ENCODE measurements at regions not wholly inside any gene's neighbourhood (a gene's known extent, or its start where the extent isn't known, plus 50 kb on each side); places are given as distances from the start of the nearest gene placed in this dataset.

DNA sequence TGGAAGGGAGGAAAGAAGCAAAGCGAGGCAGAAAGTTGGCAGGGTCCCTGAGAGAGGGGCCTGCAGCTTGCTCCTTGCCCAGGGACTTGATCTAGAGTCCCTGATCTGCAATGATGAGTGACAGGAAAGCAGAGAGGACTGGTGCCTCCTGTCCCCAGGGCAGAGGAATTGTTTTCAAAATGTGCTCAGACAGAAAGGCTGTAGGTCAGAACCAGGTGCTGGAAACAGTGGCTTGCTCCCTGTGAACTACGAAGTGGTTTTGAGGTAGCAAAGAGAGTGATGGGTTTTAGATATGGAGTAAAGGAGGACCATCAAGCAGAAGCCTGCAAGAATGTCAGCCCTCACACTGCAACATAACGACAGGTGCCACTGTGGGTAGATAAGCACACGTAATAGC lies 164.9 kb upstream of the SERTAD2 start:
- H3K4me1 Mint-ChIP-seq, result peaks cover 12 to 41% (median 31%) of the 10 kb centered on the region in 7 donors
- Histone ChIP-seq H3K27ac (ENCODE audit: low read depth, low read length) (no peak overlapping the region), H3K27me3 (ENCODE audit: control insufficient read depth in 2 of 2, insufficient read depth in 2 of 2, low read length in 2 of 2) (no peaks in the 10 kb centered on the region), H3K4me3 (ENCODE audit: low read length) (no peak overlapping the region), H3K36me3 (ENCODE audit: control insufficient read depth in 2 of 3, insufficient read depth in 3 of 3, low read length in 3 of 3) (no peaks in the 10 kb centered on the region), H3K9me3 (ENCODE audit: control insufficient read depth in 2 of 3, low read length in 3 of 3) (no peaks in the 10 kb centered on the region), H3K4me1 (ENCODE audit: control insufficient read depth in 2 of 2, insufficient read depth in 2 of 2, low read length in 2 of 2) (peaks cover 19 to 25% of the 10 kb centered on the region in 2 donors)
- H3K4me3 Mint-ChIP-seq, result peak overlapping the region in 8 of 10 donors; percentile 16 to 82 (median 62)
- H3K27me3 Mint-ChIP-seq, result no peaks in the 10 kb centered on the region
- ATAC-seq (no peak), DNase-seq (no peak)
- peaks cover 0 to 6% (median 0%) of the 10 kb centered on the region in 5 donors for H3K36me3 Mint-ChIP-seq
- ChIA-PET CTCF (interaction anchor here (0.9 kb wide), 2 partner anchors 48 to 154 kb away, joined by 3 read pairs; no protein-coding TSS in a partner anchor), POLR2A (interaction anchor here (0.6 to 4.2 kb wide), 7 partner anchors 8 to 169 kb away, joined by 3 to 41 read pairs (median 4); partner anchors contain the start of gene SERTAD2)
- no peaks in the 10 kb centered on the region for H3K9me3 Mint-ChIP-seq
- H3K27ac Mint-ChIP-seq, result peak overlapping the region; percentile 19 to 96 (median 92)
- intact Hi-C loops (cut with micrococcal nuclease), result loop anchor here (1.0 to 2.0 kb wide), 3 partner anchors 14 to 68 kb away; no protein-coding TSS in a partner anchor

DNA sequence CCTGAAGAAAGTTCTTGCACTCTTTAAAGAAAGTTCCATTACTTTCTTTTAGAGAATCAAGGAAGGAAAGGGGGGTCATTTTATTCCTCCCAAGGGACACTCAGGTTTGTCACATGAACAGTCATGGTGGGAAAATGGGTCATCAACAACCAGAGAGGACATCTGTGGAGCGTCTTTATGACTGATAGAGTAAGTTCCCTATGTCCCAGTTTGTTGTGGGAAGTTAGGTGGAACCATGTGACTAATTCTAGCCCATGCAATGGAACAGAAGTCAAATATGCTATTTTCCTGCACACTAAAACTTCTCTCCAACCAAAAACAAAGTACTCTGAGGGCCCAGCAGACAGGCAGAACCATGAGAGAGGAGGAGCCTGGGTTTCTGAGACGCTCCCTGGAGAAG lies 165.6 kb upstream of the SERTAD2 start:
- peak overlapping the region; percentile 59 for H3K27ac ChIP-seq (ENCODE audit: low read depth, low read length)
- no peaks in the 10 kb centered on the region for H3K27me3 ChIP-seq (ENCODE audit: control insufficient read depth in 2 of 2, insufficient read depth in 2 of 2, low read length in 2 of 2)
- peak overlapping the region; percentile 19 for H3K4me3 ChIP-seq (ENCODE audit: low read length)
- no peaks in the 10 kb centered on the region for H3K36me3 ChIP-seq (ENCODE audit: control insufficient read depth in 2 of 3, insufficient read depth in 3 of 3, low read length in 3 of 3)
- Mint-ChIP-seq H3K36me3 (peaks cover 0 to 6% (median 0%) of the 10 kb centered on the region in 5 donors), H3K4me3 (peak overlapping the region; percentile 46 to 88 (median 74)), H3K27me3 (no peaks in the 10 kb centered on the region), H3K9me3 (no peaks in the 10 kb centered on the region), H3K27ac (peak overlapping the region; percentile 87 to 97 (median 95)), H3K4me1 (peaks cover 12 to 41% (median 31%) of the 10 kb centered on the region in 7 donors)
- intact Hi-C loops (cut with micrococcal nuclease), result loop anchor here (1.0 to 2.0 kb wide), 3 partner anchors 13 to 69 kb away; no protein-coding TSS in a partner anchor
- DNase-seq (no peak), ATAC-seq (no peak)
- POLR2A ChIA-PET, result interaction anchor here (0.9 to 4.2 kb wide), 11 partner anchors 8 to 173 kb away, joined by 3 to 41 read pairs (median 4); partner anchors contain the start of gene SERTAD2
- no peaks in the 10 kb centered on the region for H3K9me3 ChIP-seq (ENCODE audit: control insufficient read depth in 2 of 3, low read length in 3 of 3)
- CTCF ChIA-PET, result interaction anchor here (0.6 to 2.5 kb wide), 5 partner anchors 11 to 166 kb away, joined by 3 to 10 read pairs (median 3); partner anchors contain the start of gene SERTAD2
- H3K4me1 ChIP-seq (ENCODE audit: control insufficient read depth in 2 of 2, insufficient read depth in 2 of 2, low read length in 2 of 2), result peaks cover 19 to 25% of the 10 kb centered on the region in 2 donors

DNA sequence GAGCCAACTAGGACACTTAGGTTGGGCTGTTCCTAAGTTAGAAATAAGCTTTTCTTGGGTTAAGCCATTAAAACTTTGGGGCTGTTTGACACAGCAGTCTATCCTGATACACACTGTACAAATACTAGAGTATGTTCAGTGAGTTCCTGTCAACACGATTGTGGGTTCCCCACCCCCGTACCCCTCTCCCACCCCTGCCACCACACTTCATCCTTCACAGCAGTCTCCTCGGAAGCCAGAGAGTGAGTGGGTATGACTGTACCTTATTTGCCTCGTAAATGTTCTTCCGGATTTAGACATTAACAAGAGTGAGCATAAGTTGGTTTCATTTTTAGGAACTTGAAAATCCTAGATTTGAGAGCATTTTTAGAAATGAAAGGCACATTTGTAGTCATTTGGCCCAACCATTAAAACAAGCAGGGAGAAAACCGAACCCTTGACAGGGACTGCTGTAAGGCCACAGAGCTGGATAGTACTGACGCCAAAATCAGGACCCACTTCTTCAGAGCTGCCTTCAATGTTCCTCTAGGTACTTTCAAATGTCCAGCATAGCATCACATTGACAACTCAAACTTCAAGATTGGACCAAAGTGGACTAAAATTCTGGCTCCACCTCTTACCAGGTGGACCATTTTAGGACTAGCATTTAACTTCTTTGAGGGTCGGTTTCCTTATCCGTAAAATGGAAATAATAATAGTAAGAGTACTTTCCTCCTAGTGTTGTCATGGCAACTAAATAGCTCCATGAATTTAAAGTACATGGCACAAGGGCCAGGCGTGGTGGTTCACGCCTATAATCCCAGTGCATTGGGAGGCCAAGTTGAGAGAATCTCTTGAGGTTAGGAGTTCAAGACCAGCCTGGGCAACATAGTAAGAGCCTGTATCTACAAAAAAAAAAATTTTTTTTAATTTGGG lies 166.3 kb upstream of the SERTAD2 start:
- peak overlapping the region; percentile 59 for H3K27ac ChIP-seq (ENCODE audit: low read depth, low read length)
- peak overlapping the region; percentile 87 to 97 (median 95) for H3K27ac Mint-ChIP-seq
- H3K4me3 ChIP-seq (ENCODE audit: low read length), result peak overlapping the region; percentile 19
- H3K27me3 Mint-ChIP-seq, result no peaks in the 10 kb centered on the region
- H3K4me1 ChIP-seq (ENCODE audit: control insufficient read depth in 2 of 2, insufficient read depth in 2 of 2, low read length in 2 of 2), result peaks cover 19 to 25% of the 10 kb centered on the region in 2 donors
- DNase-seq, result peak in 8 of 9 donors; percentile 36 to 81 (median 66)
- H3K9me3 ChIP-seq (ENCODE audit: control insufficient read depth in 2 of 3, low read length in 3 of 3), result no peaks in the 10 kb centered on the region
- H3K36me3 ChIP-seq (ENCODE audit: control insufficient read depth in 2 of 3, insufficient read depth in 3 of 3, low read length in 3 of 3), result no peaks in the 10 kb centered on the region
- POLR2A ChIA-PET, result interaction anchor here (0.6 to 4.2 kb wide), 18 partner anchors 8 to 296 kb away, joined by 3 to 41 read pairs (median 3); partner anchors contain the start of gene SERTAD2
- intact Hi-C loops (cut with micrococcal nuclease), result loop anchor here (1.0 to 2.0 kb wide), 4 partner anchors 12 to 69 kb away; no protein-coding TSS in a partner anchor
- peak overlapping the region; percentile 46 to 88 (median 77) for H3K4me3 Mint-ChIP-seq
- CTCF ChIA-PET, result interaction anchor here (0.6 to 2.8 kb wide), 11 partner anchors 11 to 169 kb away, joined by 3 to 12 read pairs (median 3); partner anchors contain the start of gene SERTAD2
- no peaks in the 10 kb centered on the region for H3K9me3 Mint-ChIP-seq
- H3K36me3 Mint-ChIP-seq, result peaks cover 0 to 6% (median 0%) of the 10 kb centered on the region in 5 donors
- ATAC-seq, result peak; percentile 95
- H3K27me3 ChIP-seq (ENCODE audit: control insufficient read depth in 2 of 2, insufficient read depth in 2 of 2, low read length in 2 of 2), result no peaks in the 10 kb centered on the region
- H3K4me1 Mint-ChIP-seq, result peaks cover 12 to 41% (median 31%) of the 10 kb centered on the region in 7 donors

DNA sequence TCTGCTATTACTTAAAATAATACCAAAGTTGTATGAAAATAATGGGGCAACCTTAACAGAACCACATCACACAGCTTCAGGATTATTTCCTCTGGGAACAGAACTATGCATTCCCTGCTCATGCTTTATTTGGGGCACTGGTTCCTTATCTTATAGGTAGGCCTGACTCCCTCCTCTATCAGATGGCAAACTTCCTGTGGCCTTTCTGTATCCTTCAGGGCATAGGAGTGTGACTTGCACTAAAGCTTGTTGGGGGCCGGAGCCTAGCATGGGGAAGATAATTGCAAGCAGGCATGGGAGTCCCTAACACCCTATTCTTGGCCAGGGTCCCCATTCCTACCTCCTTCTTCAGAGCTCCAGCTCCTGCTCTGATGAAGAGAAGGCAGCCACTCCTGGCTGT lies 167.2 kb upstream of the SERTAD2 start:
- ATAC-seq (no peak), DNase-seq (no peak)
- peaks cover 12 to 41% (median 30%) of the 10 kb centered on the region in 7 donors for H3K4me1 Mint-ChIP-seq
- H3K4me3 ChIP-seq (ENCODE audit: low read length), result no peak overlapping the region
- no peaks in the 10 kb centered on the region for H3K27me3 ChIP-seq (ENCODE audit: control insufficient read depth in 2 of 2, insufficient read depth in 2 of 2, low read length in 2 of 2)
- no peaks in the 10 kb centered on the region for H3K27me3 Mint-ChIP-seq
- peaks cover 19 to 25% of the 10 kb centered on the region in 2 donors for H3K4me1 ChIP-seq (ENCODE audit: control insufficient read depth in 2 of 2, insufficient read depth in 2 of 2, low read length in 2 of 2)
- CTCF ChIA-PET, result interaction anchor here (0.8 to 2.8 kb wide), 7 partner anchors 10 to 167 kb away, joined by 3 to 12 read pairs (median 4); partner anchors contain the start of gene SERTAD2
- peak overlapping the region in 7 of 9 donors; percentile 15 to 95 (median 60) for H3K27ac Mint-ChIP-seq
- H3K36me3 Mint-ChIP-seq, result peaks cover 0 to 6% (median 0%) of the 10 kb centered on the region in 5 donors
- no peaks in the 10 kb centered on the region for H3K9me3 ChIP-seq (ENCODE audit: control insufficient read depth in 2 of 3, low read length in 3 of 3)
- H3K27ac ChIP-seq (ENCODE audit: low read depth, low read length), result no peak overlapping the region
- POLR2A ChIA-PET, result interaction anchor here (0.6 to 4.2 kb wide), 8 partner anchors 8 to 215 kb away, joined by 3 to 41 read pairs (median 4); partner anchors contain the start of gene SERTAD2
- no peaks in the 10 kb centered on the region for H3K9me3 Mint-ChIP-seq
- H3K36me3 ChIP-seq (ENCODE audit: control insufficient read depth in 2 of 3, insufficient read depth in 3 of 3, low read length in 3 of 3), result no peaks in the 10 kb centered on the region
- intact Hi-C loops (cut with micrococcal nuclease), result loop anchor here (1.0 kb wide), 1 partner anchor 54 kb away; no protein-coding TSS in a partner anchor
- no peak overlapping the region for H3K4me3 Mint-ChIP-seq

DNA sequence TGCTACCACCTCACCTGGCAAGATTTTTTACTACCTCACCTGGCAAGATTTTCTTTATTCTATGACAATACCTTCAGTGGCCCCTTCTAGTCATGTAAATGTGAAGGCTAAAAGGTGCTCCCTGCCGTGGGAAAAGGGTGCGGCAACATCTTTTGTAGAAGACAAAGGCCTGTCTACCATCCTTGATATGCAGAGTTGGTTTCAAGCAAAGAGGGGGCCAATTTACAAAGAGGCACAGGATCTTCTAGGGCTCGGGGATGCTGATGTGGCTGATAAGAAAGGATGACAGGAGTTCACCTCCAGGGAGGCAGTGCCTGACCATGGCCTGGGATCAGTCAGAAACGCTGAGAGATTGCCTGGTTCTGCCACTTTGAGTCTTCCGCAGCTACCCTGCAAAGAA lies 165.4 kb upstream of the SLC1A4 start:
- intact Hi-C loops (cut with micrococcal nuclease), result no loop called here
- Histone ChIP-seq H3K27me3 (ENCODE audit: control insufficient read depth in 2 of 2, insufficient read depth in 2 of 2, low read length in 2 of 2) (no peaks in the 10 kb centered on the region), H3K4me3 (ENCODE audit: low read length) (no peak overlapping the region), H3K27ac (ENCODE audit: low read depth, low read length) (no peak overlapping the region), H3K9me3 (ENCODE audit: control insufficient read depth in 2 of 3, low read length in 3 of 3) (no peaks in the 10 kb centered on the region), H3K36me3 (ENCODE audit: control insufficient read depth in 2 of 3, insufficient read depth in 3 of 3, low read length in 3 of 3) (no peaks in the 10 kb centered on the region), H3K4me1 (ENCODE audit: control insufficient read depth in 2 of 2, insufficient read depth in 2 of 2, low read length in 2 of 2) (peaks cover 15 to 22% of the 10 kb centered on the region in 2 donors)
- H3K9me3 Mint-ChIP-seq, result no peaks in the 10 kb centered on the region
- no peak overlapping the region for H3K27ac Mint-ChIP-seq
- H3K4me1 Mint-ChIP-seq, result peaks cover 5 to 32% (median 22%) of the 10 kb centered on the region in 7 donors
- DNase-seq (no peak), ATAC-seq (no peak)
- ChIA-PET CTCF (interaction anchor here (0.6 kb wide), 1 partner anchor 377 kb away, joined by 3 read pairs; no protein-coding TSS in a partner anchor), POLR2A (interaction anchor here (1.2 to 1.4 kb wide), 2 partner anchors 163 to 165 kb away, joined by 4 read pairs; no protein-coding TSS in a partner anchor)
- peaks cover 0 to 6% (median 0%) of the 10 kb centered on the region in 5 donors for H3K36me3 Mint-ChIP-seq
- H3K4me3 Mint-ChIP-seq, result no peak overlapping the region
- H3K27me3 Mint-ChIP-seq, result no peaks in the 10 kb centered on the region

All from naive thymus-derived CD4-positive, alpha-beta T cell (primary cell).